WTC11 (cell line): ENCODE measurements at regions not wholly inside any gene's neighbourhood (a gene's known extent, or its start where the extent isn't known, plus 50 kb on each side); places are given as distances from the start of the nearest gene placed in this dataset.

ENCODE experiments used
- ATAC-seq: fragments of 200-7000 bp; cut with Tn5 transposase; 2 replicates; pipeline ENCODE4 v1.10.0; 2021; ENCODE audit warnings: mild to moderate bottlenecking, moderate library complexity
- CTCF ChIA-PET: fragments of 300-600 bp; sonication (Branson Sonifier 250); formaldehyde crosslinking; loops from one replicate; lab custom pipeline; 2021; ENCODE audit warnings: antibody characterized with exemption; lab: Charles Lee
- POLR2A ChIA-PET: fragments of 350-600 bp; sonication (Branson Sonifier 250); formaldehyde crosslinking; loops from one replicate; lab custom pipeline; 2021; ENCODE audit warnings: antibody characterized with exemption; lab: Charles Lee
- DNase-seq: peaks from one replicate; pipeline ENCODE4 v3.0.0; 2021; ENCODE audit warnings: low spot score
- H3K27ac Mint-ChIP-seq: 2 replicates; pipeline ENCODE4 v1.8.0; 2021; ENCODE audit warnings: mixed read lengths
- H3K27me3 Mint-ChIP-seq: 2 replicates; pipeline ENCODE4 v1.8.0; 2021; ENCODE audit warnings: low read depth, mild to moderate bottlenecking, moderate library complexity, mixed read lengths
- H3K36me3 Mint-ChIP-seq: 2 replicates; pipeline ENCODE4 v1.8.0; 2021; ENCODE audit warnings: mixed read lengths
- H3K4me1 Mint-ChIP-seq: 2 replicates; pipeline ENCODE4 v1.8.0; 2022; ENCODE audit warnings: mixed read lengths
- H3K4me3 Mint-ChIP-seq: 2 replicates; pipeline ENCODE4 v1.8.0; 2021; ENCODE audit warnings: mild to moderate bottlenecking, moderate library complexity, mixed read lengths
- H3K9me3 Mint-ChIP-seq: 2 replicates; pipeline ENCODE4 v1.8.0; 2021; ENCODE audit warnings: mixed read lengths
- AFF4 ChIP-seq: sonication (generic); formaldehyde crosslinking; IDR thresholded peaks from 2 replicates; pipeline ENCODE4 v1.8.1; 2023; ENCODE audit warnings: mild to moderate bottlenecking, missing genetic modification reagents, borderline replicate concordance
- E2F4 ChIP-seq: sonication (generic); formaldehyde crosslinking; IDR thresholded peaks from 2 replicates; pipeline ENCODE4 v1.8.1; 2022; ENCODE audit warnings: low read depth, mild to moderate bottlenecking, moderate library complexity, missing genetic modification reagents, borderline replicate concordance
- FOXP1 ChIP-seq: sonication (generic); formaldehyde crosslinking; IDR thresholded peaks from 2 replicates; pipeline ENCODE4 v1.8.0; 2022; ENCODE audit warnings: missing genetic modification reagents, mild to moderate bottlenecking, moderate library complexity, borderline replicate concordance
- FOXP4 ChIP-seq: sonication (generic); formaldehyde crosslinking; IDR thresholded peaks from 2 replicates; pipeline ENCODE4 v1.8.0; 2022; ENCODE audit warnings: mild to moderate bottlenecking, missing genetic modification reagents
- GABPB1 ChIP-seq: sonication (generic); formaldehyde crosslinking; IDR thresholded peaks from 2 replicates; pipeline ENCODE4 v1.8.1; 2023; ENCODE audit warnings: mild to moderate bottlenecking, missing genetic modification reagents
- HMGXB4 ChIP-seq: sonication (generic); formaldehyde crosslinking; IDR thresholded peaks from 2 replicates; pipeline ENCODE4 v1.8.1; 2023; ENCODE audit warnings: mild to moderate bottlenecking, moderate library complexity, missing genetic modification reagents
- JAZF1 ChIP-seq: fragments of 250-450 bp; sonication (Bioruptor Pico); IDR thresholded peaks from 2 replicates; pipeline ENCODE4 v1.9.0; 2021; ENCODE audit warnings: moderate library complexity, mild to moderate bottlenecking, inconsistent platforms
- KAT7 ChIP-seq: sonication (generic); formaldehyde crosslinking; IDR thresholded peaks from 2 replicates; pipeline ENCODE4 v1.8.1; 2023; ENCODE audit warnings: missing genetic modification reagents, mild to moderate bottlenecking, borderline replicate concordance
- MYBL2 ChIP-seq: sonication (generic); formaldehyde crosslinking; IDR thresholded peaks from 2 replicates; pipeline ENCODE4 v1.8.1; 2023; ENCODE audit warnings: mild to moderate bottlenecking, moderate library complexity, missing genetic modification reagents
- PREB ChIP-seq: sonication (generic); formaldehyde crosslinking; IDR thresholded peaks from 2 replicates; pipeline ENCODE4 v1.8.1; 2022; ENCODE audit warnings: mild to moderate bottlenecking, missing genetic modification reagents, moderate library complexity, borderline replicate concordance
- SMAD4 ChIP-seq: sonication (generic); formaldehyde crosslinking; IDR thresholded peaks from 2 replicates; pipeline ENCODE4 v1.8.0; 2022; ENCODE audit warnings: mild to moderate bottlenecking, missing genetic modification reagents
- SOX15 ChIP-seq: fragments of 250-450 bp; sonication (Bioruptor Pico); IDR thresholded peaks from 2 replicates; pipeline ENCODE4 v1.9.0; 2021; ENCODE audit warnings: mild to moderate bottlenecking
- TCF7 ChIP-seq: sonication (generic); formaldehyde crosslinking; IDR thresholded peaks from 2 replicates; pipeline ENCODE4 v1.8.0; 2022; ENCODE audit warnings: mild to moderate bottlenecking, low read depth, missing genetic modification reagents, moderate library complexity
- USF2 ChIP-seq: sonication (generic); formaldehyde crosslinking; IDR thresholded peaks from 2 replicates; pipeline ENCODE4 v1.8.1; 2023; ENCODE audit warnings: mild to moderate bottlenecking, missing genetic modification reagents, moderate library complexity
- ZNF219 ChIP-seq: sonication (generic); formaldehyde crosslinking; IDR thresholded peaks from 2 replicates; pipeline ENCODE4 v1.8.0; 2023; ENCODE audit warnings: missing genetic modification reagents, mild to moderate bottlenecking, borderline replicate concordance
- ZNF263 ChIP-seq: sonication (generic); formaldehyde crosslinking; IDR thresholded peaks from 2 replicates; pipeline ENCODE4 v1.8.1; 2022; ENCODE audit warnings: low read depth, mild to moderate bottlenecking, moderate library complexity, missing genetic modification reagents
- ZNF532 ChIP-seq: fragments of 250-450 bp; sonication (Bioruptor Pico); IDR thresholded peaks from 2 replicates; pipeline ENCODE4 v1.9.0; 2021; ENCODE audit warnings: mild to moderate bottlenecking, borderline replicate concordance
- ZNF671 ChIP-seq: fragments of 250-450 bp; sonication (Bioruptor Pico); IDR thresholded peaks from 2 replicates; pipeline ENCODE4 v1.8.0; 2021; ENCODE audit warnings: mild to moderate bottlenecking

GRCh38 chr3:6078436-6078835 lies 782.5 kb upstream of the GRM7 start (continued):
- no peak for TF ChIP-seq MYBL2 (CRISPR knock-in tag)
- TF ChIP-seq KAT7 (CRISPR knock-in tag): no peak
- no peak for TF ChIP-seq SMAD4 (CRISPR knock-in tag)
- no peak for TF ChIP-seq ZNF671 (CRISPR knock-in tag)
- TF ChIP-seq TCF7: no peak
- no peak for TF ChIP-seq AFF4 (CRISPR knock-in tag)
- no peak for TF ChIP-seq ZNF263 (CRISPR knock-in tag)
- no peak for TF ChIP-seq ZNF219 (CRISPR knock-in tag)

- no peak overlapping the region for H3K27ac Mint-ChIP-seq
- H3K4me3 Mint-ChIP-seq: no peak overlapping the region
- peaks cover 70% of the 10 kb centered on the region for H3K9me3 Mint-ChIP-seq
- CTCF ChIA-PET: no interaction called here
- peaks cover 6% of the 10 kb centered on the region for H3K4me1 Mint-ChIP-seq
- H3K27me3 Mint-ChIP-seq: no peaks in the 10 kb centered on the region; the same call in 1 of the 2 replicates
- ATAC-seq (no peak), DNase-seq (no peak)
- H3K36me3 Mint-ChIP-seq: peaks cover 51% of the 10 kb centered on the region
- POLR2A ChIA-PET: no interaction called here
- TF ChIP-seq USF2 (CRISPR knock-in tag) (no peak), HMGXB4 (CRISPR knock-in tag) (no peak), MYBL2 (CRISPR knock-in tag) (no peak), E2F4 (CRISPR knock-in tag) (no peak), ZNF532 (CRISPR knock-in tag) (no peak), FOXP4 (CRISPR knock-in tag) (no peak), JAZF1 (CRISPR knock-in tag) (no peak), GABPB1 (CRISPR knock-in tag) (no peak), SOX15 (CRISPR knock-in tag) (no peak), FOXP1 (CRISPR knock-in tag) (no peak), PREB (CRISPR knock-in tag) (no peak), ZNF671 (CRISPR knock-in tag) (no peak)
Measured at GRCh38 chr3:6079011-6079410, 781.9 kb upstream of the GRM7 start.
